ENCODE measurements at regions not wholly inside any gene's neighbourhood (a gene's known extent, or its start where the extent isn't known, plus 50 kb on each side); places are given as distances from the start of the nearest gene placed in this dataset.
"Not testable (repeated sequence)": the region's sequence is repeated elsewhere in the genome, so short reads cannot be mapped to it uniquely, and the experiment has no call there.

DNA sequence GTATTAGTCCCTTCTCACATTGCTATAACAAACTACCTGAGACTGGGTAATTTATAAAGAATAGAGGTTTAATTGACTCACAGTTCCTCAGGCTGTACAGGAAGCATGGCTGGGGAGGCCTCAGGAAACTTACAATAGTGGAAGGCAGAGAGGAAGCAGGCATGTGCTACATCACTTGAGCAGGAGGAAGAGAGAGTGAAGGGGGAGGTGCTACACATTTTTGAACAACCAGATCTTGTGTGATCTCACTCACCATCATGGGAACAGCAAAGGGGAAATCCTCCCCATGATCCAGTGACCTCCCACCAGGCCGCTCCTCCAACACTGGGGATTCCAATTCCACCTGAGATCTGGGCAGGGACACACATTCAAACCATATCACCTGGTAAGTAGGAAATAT lies 630.6 kb downstream of the QKI start:
- no peak overlapping the region for H3K18ac ChIP-seq (ENCODE audit: insufficient read length, low read depth, low read length)
- no peaks in the 10 kb centered on the region for H3K4me1 ChIP-seq (ENCODE audit: insufficient read depth, low read length)
- H2BK20ac ChIP-seq (ENCODE audit: low read depth, low read length, poor library complexity, severe bottlenecking), result no peak overlapping the region
- WGBS (ENCODE audit: extremely low coverage, insufficient read length, low lambda C conversion rate), result no CpG with 5 or more reads among the region's 1 CpG
- no peak for TF ChIP-seq CTCF (conservative IDR thresholded peaks at IDR 0.05)
- no peak overlapping the region for H4K5ac ChIP-seq (ENCODE audit: insufficient read length, low read depth, low read length)
- Mint-ChIP-seq H3K4me1 (peaks cover 4 to 8% of the 10 kb centered on the region in 2 experiments), H3K4me3 (no peak overlapping the region), H3K27ac (peak overlapping the region in 2 of 3 experiments; percentile 4 to 74; a peak in 2 of 7 replicates), H3K36me3 (ENCODE audit: insufficient read depth in 1 of 3, low read depth in 3 of 3) (peaks cover 6 to 16% (median 10%) of the 10 kb centered on the region in 3 experiments), H3K9me3 (peaks cover 12% of the 10 kb centered on the region in 2 experiments), H3K27me3 (ENCODE audit: low read depth) (no peaks in the 10 kb centered on the region; the same call in 1 of the 2 replicates)
- no peaks in the 10 kb centered on the region for H3K79me2 ChIP-seq (ENCODE audit: insufficient read depth, low read length)
- no peak overlapping the region for H2BK5ac ChIP-seq (ENCODE audit: insufficient read length, low read length)
- no peak overlapping the region for H3K23ac ChIP-seq (ENCODE audit: insufficient read length, low read depth, low read length)
- H3K4me2 ChIP-seq (ENCODE audit: insufficient read depth, insufficient read length, low read length), result no peak overlapping the region
- H3T11ph ChIP-seq (ENCODE audit: low read length), result no peak overlapping the region
- H2BK12ac ChIP-seq (ENCODE audit: insufficient read length, low read depth, low read length), result no peak overlapping the region
- H3K9ac ChIP-seq (ENCODE audit: extremely low read depth, insufficient read length, low read length), result no peak overlapping the region
- H3K56ac ChIP-seq (ENCODE audit: insufficient read length, low read depth, low read length), result no peak overlapping the region
- H3K27me3 ChIP-seq (ENCODE audit: insufficient read depth, low read length), result no peaks in the 10 kb centered on the region
- H3K9me3 ChIP-seq (ENCODE audit: control insufficient read depth, low read depth, low read length), result no peaks in the 10 kb centered on the region
- H2AK5ac ChIP-seq (ENCODE audit: insufficient read length, low read length), result no peak overlapping the region
- DNase-seq, result no peak
- H4K91ac ChIP-seq (ENCODE audit: insufficient read length, low read depth, low read length), result no peak overlapping the region
- no peaks in the 10 kb centered on the region for H4K20me1 ChIP-seq (ENCODE audit: control insufficient read depth, insufficient read depth, insufficient read length)
- H2AFZ ChIP-seq (ENCODE audit: low read length), result no peak overlapping the region
- H3K4ac ChIP-seq (ENCODE audit: low read depth, low read length), result no peak overlapping the region
- H2BK15ac ChIP-seq (ENCODE audit: low read depth, low read length), result no peak overlapping the region
- no peak overlapping the region for H4K8ac ChIP-seq (replicated peaks; ENCODE audit: insufficient read length, low read depth, low read length)
- no peak overlapping the region for H3K14ac ChIP-seq (ENCODE audit: insufficient read depth, low read length)
- no peak overlapping the region for H2BK120ac ChIP-seq (ENCODE audit: low read depth, low read length, poor library complexity, severe bottlenecking)
- H3K27ac ChIP-seq (ENCODE audit: insufficient read length, low read depth, low read length), result no peak overlapping the region
- no peaks in the 10 kb centered on the region for H3K79me1 ChIP-seq (ENCODE audit: insufficient read depth, low read depth, low read length, poor library complexity, severe bottlenecking)
- no peaks in the 10 kb centered on the region for H3K23me2 ChIP-seq (ENCODE audit: insufficient read length, low read depth, low read length, poor library complexity, severe bottlenecking)

GRCh38 chr6:164043656-164044055 lies 629.1 kb downstream of the QKI start:
- not testable (repeated sequence) for H3K14ac ChIP-seq (ENCODE audit: insufficient read depth, low read length); H3K9me3 ChIP-seq (ENCODE audit: control insufficient read depth, low read depth, low read length); H4K20me1 ChIP-seq (ENCODE audit: control insufficient read depth, insufficient read depth, insufficient read length); H3K4me3 Mint-ChIP-seq; H2BK12ac ChIP-seq (ENCODE audit: insufficient read length, low read depth, low read length); H3K27me3 Mint-ChIP-seq (ENCODE audit: low read depth); H3K23me2 ChIP-seq (ENCODE audit: insufficient read length, low read depth, low read length, poor library complexity, severe bottlenecking); H3K27me3 ChIP-seq (ENCODE audit: insufficient read depth, low read length); H2AFZ ChIP-seq (ENCODE audit: low read length); H2BK120ac ChIP-seq (ENCODE audit: low read depth, low read length, poor library complexity, severe bottlenecking); H3K27ac ChIP-seq (ENCODE audit: insufficient read length, low read depth, low read length); H2BK15ac ChIP-seq (ENCODE audit: low read depth, low read length); H3K4me2 ChIP-seq (ENCODE audit: insufficient read depth, insufficient read length, low read length); H2BK20ac ChIP-seq (ENCODE audit: low read depth, low read length, poor library complexity, severe bottlenecking); H3K18ac ChIP-seq (ENCODE audit: insufficient read length, low read depth, low read length); H4K5ac ChIP-seq (ENCODE audit: insufficient read length, low read depth, low read length); H3K79me1 ChIP-seq (ENCODE audit: insufficient read depth, low read depth, low read length, poor library complexity, severe bottlenecking); H2AK5ac ChIP-seq (ENCODE audit: insufficient read length, low read length); H4K8ac ChIP-seq (replicated peaks; ENCODE audit: insufficient read length, low read depth, low read length); H3K79me2 ChIP-seq (ENCODE audit: insufficient read depth, low read length); H3K56ac ChIP-seq (ENCODE audit: insufficient read length, low read depth, low read length); H3K23ac ChIP-seq (ENCODE audit: insufficient read length, low read depth, low read length); H3T11ph ChIP-seq (ENCODE audit: low read length); H3K27ac Mint-ChIP-seq; H4K91ac ChIP-seq (ENCODE audit: insufficient read length, low read depth, low read length); H3K4me1 ChIP-seq (ENCODE audit: insufficient read depth, low read length); DNase-seq; H3K4me1 Mint-ChIP-seq; H2BK5ac ChIP-seq (ENCODE audit: insufficient read length, low read length); H3K4ac ChIP-seq (ENCODE audit: low read depth, low read length); H3K9ac ChIP-seq (ENCODE audit: extremely low read depth, insufficient read length, low read length)
- Mint-ChIP-seq H3K36me3 (ENCODE audit: insufficient read depth in 1 of 3, low read depth in 3 of 3) (peaks cover 6 to 16% (median 10%) of the 10 kb centered on the region in 3 experiments), H3K9me3 (peaks cover 12% of the 10 kb centered on the region in 2 experiments)
- WGBS (ENCODE audit: extremely low coverage, insufficient read length, low lambda C conversion rate), result no CpG with 5 or more reads among the region's 5 CpGs

Data from H9 (cell line).